ENCODE measurements at regions not wholly inside any gene's neighbourhood (a gene's known extent, or its start where the extent isn't known, plus 50 kb on each side); places are given as distances from the start of the nearest gene placed in this dataset.

GRCh38 chr16:7013990-7014389 is 318.7 kb upstream of the RBFOX1 start:
- peaks cover 10% of the 10 kb centered on the region for H3K9me3 Mint-ChIP-seq
- no peaks in the 10 kb centered on the region for H3K4me1 Mint-ChIP-seq (ENCODE audit: low read depth)
- no peak overlapping the region for H3K4me3 Mint-ChIP-seq
- intact Hi-C loops (cut with micrococcal nuclease): no loop called here
- CTCF ChIA-PET: no interaction called here
- DNase-seq (no peak), ATAC-seq (no peak)
- no peak for TF ChIP-seq CTCF (IDR thresholded peaks at IDR 0.05)
- no peak overlapping the region for H3K27ac Mint-ChIP-seq
- no peaks in the 10 kb centered on the region for H3K36me3 Mint-ChIP-seq (ENCODE audit: low read depth)
- no peaks in the 10 kb centered on the region for H3K27me3 Mint-ChIP-seq
- POLR2A ChIA-PET: no interaction called here

- Mint-ChIP-seq H3K36me3 (ENCODE audit: low read depth) (no peaks in the 10 kb centered on the region), H3K27ac (no peak overlapping the region), H3K4me3 (no peak overlapping the region), H3K27me3 (no peaks in the 10 kb centered on the region), H3K9me3 (peaks cover 6% of the 10 kb centered on the region), H3K4me1 (ENCODE audit: low read depth) (no peaks in the 10 kb centered on the region)
- ATAC-seq: no peak
- DNase-seq: no peak
- CTCF ChIA-PET: no interaction called here
- intact Hi-C loops (cut with micrococcal nuclease): no loop called here
- POLR2A ChIA-PET: no interaction called here
- TF ChIP-seq CTCF (IDR thresholded peaks at IDR 0.05): no peak
Observed at GRCh38 chr16:7004266-7004665, 328.4 kb upstream of the RBFOX1 start.

- no peaks in the 10 kb centered on the region for H3K4me1 Mint-ChIP-seq (ENCODE audit: low read depth)
- ATAC-seq (no peak), DNase-seq (no peak)
- intact Hi-C loops (cut with micrococcal nuclease): no loop called here
- H3K36me3 Mint-ChIP-seq (ENCODE audit: low read depth): no peaks in the 10 kb centered on the region
- H3K9me3 Mint-ChIP-seq: peaks cover 4% of the 10 kb centered on the region
- no peak for TF ChIP-seq CTCF (IDR thresholded peaks at IDR 0.05)
- no peak overlapping the region for H3K27ac Mint-ChIP-seq
- ChIA-PET CTCF (no interaction called here), POLR2A (no interaction called here)
- H3K27me3 Mint-ChIP-seq: no peaks in the 10 kb centered on the region
- no peak overlapping the region for H3K4me3 Mint-ChIP-seq
Observed at GRCh38 chr16:6993544-6993943, 339.1 kb upstream of the RBFOX1 start.

GRCh38 chr16:6988846-6989245 is 343.8 kb upstream of the RBFOX1 start:
- intact Hi-C loops (cut with micrococcal nuclease): no loop called here
- no peak overlapping the region for H3K4me3 Mint-ChIP-seq
- CTCF ChIA-PET: no interaction called here
- POLR2A ChIA-PET: no interaction called here
- no peak for TF ChIP-seq CTCF (IDR thresholded peaks at IDR 0.05)
- H3K36me3 Mint-ChIP-seq (ENCODE audit: low read depth): no peaks in the 10 kb centered on the region
- no peaks in the 10 kb centered on the region for H3K27me3 Mint-ChIP-seq
- no peak for DNase-seq
- H3K4me1 Mint-ChIP-seq (ENCODE audit: low read depth): no peaks in the 10 kb centered on the region
- ATAC-seq: no peak
- no peak overlapping the region for H3K27ac Mint-ChIP-seq
- peaks cover 1% of the 10 kb centered on the region for H3K9me3 Mint-ChIP-seq

- no peak for TF ChIP-seq CTCF (IDR thresholded peaks at IDR 0.05)
- POLR2A ChIA-PET: no interaction called here
- H3K27me3 Mint-ChIP-seq: no peaks in the 10 kb centered on the region
Observed at GRCh38 chr16:6977916-6978315, 354.7 kb upstream of the RBFOX1 start.

More at GRCh38 chr16:6977916-6978315, 354.7 kb upstream of the RBFOX1 start:
- Mint-ChIP-seq H3K36me3 (ENCODE audit: low read depth) (no peaks in the 10 kb centered on the region), H3K27ac (no peak overlapping the region), H3K4me1 (ENCODE audit: low read depth) (no peaks in the 10 kb centered on the region), H3K9me3 (peaks cover 2% of the 10 kb centered on the region), H3K4me3 (no peak overlapping the region)
- intact Hi-C loops (cut with micrococcal nuclease): no loop called here
- no peak for DNase-seq
- CTCF ChIA-PET: no interaction called here
- ATAC-seq: no peak

Measured in activated CD8-positive, alpha-beta T cell treated with anti-CD3 and anti-CD28 coated beads for 36 hours (primary cell).